ENCODE measurements at regions not wholly inside any gene's neighbourhood (a gene's known extent, or its start where the extent isn't known, plus 50 kb on each side); places are given as distances from the start of the nearest gene placed in this dataset.
A peak's percentile ranks its signal among the peaks of the same experiment; 100 is the strongest.

DNA sequence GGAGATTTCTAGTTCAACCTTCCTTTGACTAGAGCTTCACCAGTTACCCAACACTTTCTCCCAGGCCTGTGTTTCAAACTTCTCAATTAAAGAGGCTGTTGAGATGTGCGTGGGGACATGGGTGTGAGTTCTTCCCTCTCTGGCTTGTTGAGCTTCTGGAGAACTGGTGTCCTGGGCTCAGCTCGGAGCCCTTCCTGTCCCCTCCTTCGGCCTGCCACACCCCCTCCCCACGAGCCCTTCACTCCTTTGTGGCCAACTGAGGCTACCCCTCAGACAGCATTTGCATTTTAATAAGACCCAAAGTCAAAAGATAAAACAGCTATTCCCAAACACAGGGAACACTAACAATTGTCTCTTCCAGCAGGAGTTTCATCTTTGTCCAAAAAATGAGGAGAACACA is 123.3 kb upstream of the MLN start:
- DNase-seq, result no peak
- H3K4me3 Mint-ChIP-seq, result no peak overlapping the region
- ChIA-PET POLR2A (ENCODE audit: partially characterized antibody) (interaction anchor here (1.2 kb wide), 1 partner anchor 41 kb away, joined by 4 read pairs; no protein-coding TSS in a partner anchor), CTCF (ENCODE audit: partially characterized antibody) (interaction anchor here (1.6 kb wide), 1 partner anchor 32 kb away, joined by 3 read pairs; no protein-coding TSS in a partner anchor)
- H3K9me3 Mint-ChIP-seq, result no peaks in the 10 kb centered on the region
- H3K4me1 Mint-ChIP-seq, result peaks cover 4 to 20% (median 7%) of the 10 kb centered on the region in 4 donors
- H3K27ac Mint-ChIP-seq, result no peak overlapping the region
- H3K27me3 Mint-ChIP-seq, result no peaks in the 10 kb centered on the region
- peaks cover 6% of the 10 kb centered on the region for H3K4me1 ChIP-seq (ENCODE audit: insufficient read depth, low read length)
- intact Hi-C loops (cut with micrococcal nuclease), result no loop called here
- H3K36me3 Mint-ChIP-seq, result no peaks in the 10 kb centered on the region
- H3K27me3 ChIP-seq (ENCODE audit: insufficient read depth, low read length), result no peaks in the 10 kb centered on the region
- H3K27ac ChIP-seq (ENCODE audit: low read depth, low read length), result no peak overlapping the region
- H3K9me3 ChIP-seq (ENCODE audit: control insufficient read depth in 1 of 2, low read length in 2 of 2), result no peaks in the 10 kb centered on the region
- no peaks in the 10 kb centered on the region for H3K36me3 ChIP-seq (ENCODE audit: insufficient read depth, low read length)
- no peak overlapping the region for H3K4me3 ChIP-seq (ENCODE audit: low read length in 2 of 2)

DNA sequence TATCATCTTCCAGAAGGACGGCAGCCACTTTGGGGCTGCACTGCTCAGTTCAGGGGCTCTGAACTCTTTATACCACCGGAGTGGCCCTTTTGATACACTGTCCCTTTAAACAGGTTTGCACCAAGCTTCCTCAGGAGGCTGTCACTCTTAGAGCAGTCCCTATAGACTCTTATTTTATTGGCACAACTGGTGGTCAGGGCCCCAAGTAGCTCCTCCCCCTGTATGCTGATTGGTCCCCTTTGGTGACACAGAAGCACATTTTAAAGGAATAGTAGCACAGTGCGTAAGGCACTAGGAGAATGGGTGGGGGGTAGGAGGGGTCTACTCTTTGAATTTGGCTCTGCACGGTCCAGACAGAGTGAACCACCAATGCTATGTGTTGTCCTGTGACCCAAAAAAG is 122.6 kb upstream of the MLN start:
- no peaks in the 10 kb centered on the region for H3K36me3 Mint-ChIP-seq
- CTCF ChIA-PET (ENCODE audit: partially characterized antibody), result interaction anchor here (1.6 kb wide), 1 partner anchor 32 kb away, joined by 3 read pairs; no protein-coding TSS in a partner anchor
- no peak for DNase-seq
- no peak overlapping the region for H3K4me3 Mint-ChIP-seq
- H3K4me1 Mint-ChIP-seq, result peaks cover 4 to 24% (median 9%) of the 10 kb centered on the region in 4 donors
- no peaks in the 10 kb centered on the region for H3K27me3 Mint-ChIP-seq
- H3K27ac ChIP-seq (ENCODE audit: low read depth, low read length), result no peak overlapping the region
- H3K27ac Mint-ChIP-seq, result no peak overlapping the region
- intact Hi-C loops (cut with micrococcal nuclease), result no loop called here
- no peaks in the 10 kb centered on the region for H3K9me3 ChIP-seq (ENCODE audit: control insufficient read depth in 1 of 2, low read length in 2 of 2)
- H3K9me3 Mint-ChIP-seq, result no peaks in the 10 kb centered on the region
- H3K36me3 ChIP-seq (ENCODE audit: insufficient read depth, low read length), result no peaks in the 10 kb centered on the region
- POLR2A ChIA-PET (ENCODE audit: partially characterized antibody), result no interaction called here
- peaks cover 6% of the 10 kb centered on the region for H3K4me1 ChIP-seq (ENCODE audit: insufficient read depth, low read length)
- H3K4me3 ChIP-seq (ENCODE audit: low read length in 2 of 2), result no peak overlapping the region
- no peaks in the 10 kb centered on the region for H3K27me3 ChIP-seq (ENCODE audit: insufficient read depth, low read length)

DNA sequence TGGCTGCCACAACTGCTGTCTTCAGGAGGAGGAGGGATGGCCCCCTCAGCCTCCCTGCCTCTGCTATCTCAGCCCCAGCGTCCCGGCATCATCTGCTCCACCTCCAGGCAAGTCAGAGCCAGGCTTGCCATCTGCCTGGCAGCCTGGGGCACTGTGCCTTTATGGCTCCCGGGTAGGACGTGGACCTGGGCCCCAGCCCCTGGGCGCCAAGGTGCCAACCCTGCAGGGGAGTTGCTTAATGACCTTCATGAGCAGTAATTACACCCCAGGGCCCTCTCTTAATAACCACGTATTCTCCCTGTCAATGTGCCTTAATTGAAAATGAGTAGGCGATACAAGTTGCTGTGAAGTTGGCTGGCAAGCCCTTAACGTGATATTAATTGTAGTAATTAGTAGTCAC is 122.1 kb upstream of the MLN start:
- Mint-ChIP-seq H3K4me3 (no peak overlapping the region), H3K36me3 (no peaks in the 10 kb centered on the region), H3K4me1 (peaks cover 4 to 28% (median 10%) of the 10 kb centered on the region in 4 donors), H3K27me3 (no peaks in the 10 kb centered on the region), H3K27ac (peak overlapping the region in 1 of 7 donors; percentile 14), H3K9me3 (no peaks in the 10 kb centered on the region)
- Histone ChIP-seq H3K27ac (ENCODE audit: low read depth, low read length) (no peak overlapping the region), H3K4me1 (ENCODE audit: insufficient read depth, low read length) (peaks cover 6% of the 10 kb centered on the region), H3K27me3 (ENCODE audit: insufficient read depth, low read length) (no peaks in the 10 kb centered on the region), H3K9me3 (ENCODE audit: control insufficient read depth in 1 of 2, low read length in 2 of 2) (no peaks in the 10 kb centered on the region), H3K36me3 (ENCODE audit: insufficient read depth, low read length) (no peaks in the 10 kb centered on the region), H3K4me3 (ENCODE audit: low read length in 2 of 2) (no peak overlapping the region)
- CTCF ChIA-PET (ENCODE audit: partially characterized antibody), result no interaction called here
- peak in 1 of 5 donors; percentile 29 for DNase-seq
- intact Hi-C loops (cut with micrococcal nuclease), result no loop called here
- POLR2A ChIA-PET (ENCODE audit: partially characterized antibody), result no interaction called here

DNA sequence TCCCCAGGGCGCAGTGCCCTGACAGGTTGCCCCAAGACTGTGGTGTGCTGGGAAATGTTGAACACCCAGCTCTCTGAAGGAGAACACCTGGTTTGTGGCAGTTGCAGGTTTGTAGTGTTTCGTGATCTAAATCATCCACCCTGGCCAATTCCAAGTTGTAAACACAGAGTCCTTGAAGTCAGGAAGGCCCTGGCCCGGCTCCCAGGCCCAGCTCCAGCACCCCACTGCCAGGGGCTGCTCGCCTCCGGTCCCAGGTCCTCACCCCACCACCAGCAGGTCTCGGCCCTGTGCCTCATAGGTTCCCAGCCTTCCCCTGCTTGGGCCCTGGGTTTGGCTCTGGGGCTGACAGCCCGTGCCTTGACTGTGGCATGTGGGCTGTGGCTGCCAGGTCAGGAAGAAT is 121.4 kb upstream of the MLN start:
- H3K27ac Mint-ChIP-seq, result no peak overlapping the region
- DNase-seq, result peak in 1 of 5 donors; percentile 17
- no peaks in the 10 kb centered on the region for H3K36me3 Mint-ChIP-seq
- Histone ChIP-seq H3K27me3 (ENCODE audit: insufficient read depth, low read length) (no peaks in the 10 kb centered on the region), H3K4me1 (ENCODE audit: insufficient read depth, low read length) (peaks cover 6% of the 10 kb centered on the region), H3K27ac (ENCODE audit: low read depth, low read length) (no peak overlapping the region), H3K4me3 (ENCODE audit: low read length in 2 of 2) (no peak overlapping the region), H3K36me3 (ENCODE audit: insufficient read depth, low read length) (no peaks in the 10 kb centered on the region), H3K9me3 (ENCODE audit: control insufficient read depth in 1 of 2, low read length in 2 of 2) (no peaks in the 10 kb centered on the region)
- H3K4me1 Mint-ChIP-seq, result peaks cover 4 to 28% (median 10%) of the 10 kb centered on the region in 4 donors
- ChIA-PET CTCF (ENCODE audit: partially characterized antibody) (interaction anchor here (0.8 kb wide), 1 partner anchor 154 kb away, joined by 3 read pairs; no protein-coding TSS in a partner anchor), POLR2A (ENCODE audit: partially characterized antibody) (interaction anchor here (1.1 kb wide), 1 partner anchor 10 kb away, joined by 3 read pairs; no protein-coding TSS in a partner anchor)
- intact Hi-C loops (cut with micrococcal nuclease), result no loop called here
- H3K9me3 Mint-ChIP-seq, result no peaks in the 10 kb centered on the region
- H3K4me3 Mint-ChIP-seq, result no peak overlapping the region
- H3K27me3 Mint-ChIP-seq, result no peaks in the 10 kb centered on the region

DNA sequence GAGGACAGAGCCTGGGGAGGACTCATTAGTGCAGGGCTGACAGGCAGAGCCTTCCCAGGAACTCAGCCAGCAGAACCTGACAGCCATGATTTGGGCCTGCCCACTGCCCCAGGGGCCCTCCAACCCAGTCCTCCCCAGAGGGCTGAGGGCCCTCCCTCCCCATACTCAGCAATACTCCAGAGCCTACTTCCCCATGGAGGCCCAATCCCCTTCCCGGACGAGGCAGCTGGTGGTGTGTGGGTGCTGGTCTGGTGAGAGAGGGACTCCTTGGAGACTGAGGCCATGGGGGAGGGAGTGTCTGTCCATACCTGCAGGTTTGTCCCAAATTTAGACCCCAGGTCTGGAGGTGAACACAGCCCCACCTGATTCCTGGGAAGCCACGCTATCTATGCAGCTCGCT is 120.9 kb upstream of the MLN start:
- H3K4me1 ChIP-seq (ENCODE audit: insufficient read depth, low read length), result peaks cover 6% of the 10 kb centered on the region
- H3K36me3 ChIP-seq (ENCODE audit: insufficient read depth, low read length), result no peaks in the 10 kb centered on the region
- Mint-ChIP-seq H3K27ac (no peak overlapping the region), H3K27me3 (no peaks in the 10 kb centered on the region), H3K4me3 (no peak overlapping the region), H3K36me3 (no peaks in the 10 kb centered on the region), H3K9me3 (no peaks in the 10 kb centered on the region), H3K4me1 (peaks cover 4 to 28% (median 10%) of the 10 kb centered on the region in 4 donors)
- DNase-seq, result peak in 1 of 5 donors; percentile 9
- no peaks in the 10 kb centered on the region for H3K9me3 ChIP-seq (ENCODE audit: control insufficient read depth in 1 of 2, low read length in 2 of 2)
- H3K27ac ChIP-seq (ENCODE audit: low read depth, low read length), result no peak overlapping the region
- H3K27me3 ChIP-seq (ENCODE audit: insufficient read depth, low read length), result no peaks in the 10 kb centered on the region
- POLR2A ChIA-PET (ENCODE audit: partially characterized antibody), result interaction anchor here (1.1 kb wide), 1 partner anchor 10 kb away, joined by 3 read pairs; no protein-coding TSS in a partner anchor
- H3K4me3 ChIP-seq (ENCODE audit: low read length in 2 of 2), result no peak overlapping the region
- CTCF ChIA-PET (ENCODE audit: partially characterized antibody), result interaction anchor here (0.8 kb wide), 1 partner anchor 154 kb away, joined by 3 read pairs; no protein-coding TSS in a partner anchor
- intact Hi-C loops (cut with micrococcal nuclease), result no loop called here

DNA sequence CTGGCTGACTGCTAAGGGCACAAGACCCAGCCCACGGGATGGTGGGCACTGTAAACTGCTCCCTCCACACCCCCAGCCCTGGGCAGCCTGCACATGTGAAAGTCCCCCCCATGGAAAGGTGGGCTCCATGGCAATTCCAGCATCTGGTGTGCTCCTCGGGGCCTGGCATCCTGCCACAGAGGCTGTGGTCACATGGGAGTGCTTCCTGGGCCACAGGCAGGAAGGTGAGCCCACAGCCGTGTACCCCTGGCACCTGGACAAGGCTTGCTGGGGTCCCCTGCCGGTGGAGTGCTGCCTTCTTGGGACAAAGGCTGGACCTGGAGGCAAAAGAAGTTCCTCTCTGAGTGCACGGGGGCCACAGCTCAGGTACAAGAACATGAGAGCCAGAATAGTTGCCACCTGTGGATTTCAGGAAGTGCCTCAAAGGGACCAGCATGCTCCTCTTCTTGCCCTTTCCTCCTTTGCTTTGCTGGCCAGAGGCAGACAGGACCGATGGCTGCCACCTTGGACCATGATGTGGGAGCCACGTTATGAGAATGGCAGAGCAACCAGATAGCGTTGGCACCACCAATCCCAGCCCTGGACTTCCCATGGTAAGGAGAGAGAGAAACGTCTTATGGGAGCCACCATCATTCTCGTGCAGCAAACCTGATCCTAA is 120.2 kb upstream of the MLN start:
- H3K9me3 Mint-ChIP-seq, result no peaks in the 10 kb centered on the region
- H3K4me3 ChIP-seq (ENCODE audit: low read length in 2 of 2), result no peak overlapping the region
- no peak overlapping the region for H3K4me3 Mint-ChIP-seq
- H3K4me1 Mint-ChIP-seq, result peaks cover 4 to 28% (median 10%) of the 10 kb centered on the region in 4 donors
- DNase-seq, result peak; percentile 4 to 38 (median 11)
- intact Hi-C loops (cut with micrococcal nuclease), result no loop called here
- H3K27me3 Mint-ChIP-seq, result no peaks in the 10 kb centered on the region
- H3K27ac Mint-ChIP-seq, result peak overlapping the region in 1 of 7 donors; percentile 48
- H3K4me1 ChIP-seq (ENCODE audit: insufficient read depth, low read length), result peaks cover 6% of the 10 kb centered on the region
- ChIA-PET CTCF (ENCODE audit: partially characterized antibody) (no interaction called here), POLR2A (ENCODE audit: partially characterized antibody) (no interaction called here)
- no peaks in the 10 kb centered on the region for H3K36me3 Mint-ChIP-seq
- no peaks in the 10 kb centered on the region for H3K36me3 ChIP-seq (ENCODE audit: insufficient read depth, low read length)
- no peak overlapping the region for H3K27ac ChIP-seq (ENCODE audit: low read depth, low read length)
- H3K9me3 ChIP-seq (ENCODE audit: control insufficient read depth in 1 of 2, low read length in 2 of 2), result no peaks in the 10 kb centered on the region
- no peaks in the 10 kb centered on the region for H3K27me3 ChIP-seq (ENCODE audit: insufficient read depth, low read length)

DNA sequence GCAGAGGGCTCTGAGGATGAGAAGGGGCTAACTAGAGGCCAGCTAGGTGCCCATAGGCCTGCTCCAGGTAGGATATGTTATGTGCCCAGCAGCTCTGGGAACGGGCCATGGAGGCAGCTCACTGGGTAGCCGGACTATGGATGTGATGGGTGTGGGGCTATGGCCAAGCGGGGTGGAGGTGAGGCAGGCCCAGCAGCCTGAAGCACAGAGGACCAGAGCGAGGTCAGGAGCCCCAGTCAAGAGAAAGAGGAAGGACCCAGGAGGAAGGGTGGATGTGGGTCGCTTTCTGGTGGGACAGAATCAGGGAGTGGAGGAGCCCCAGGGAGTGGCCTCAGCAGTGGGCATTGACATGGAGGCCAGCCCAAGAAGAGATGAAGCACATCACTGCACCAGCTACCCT is 117.9 kb upstream of the MLN start:
- no peak for DNase-seq
- no peak overlapping the region for H3K27ac ChIP-seq (ENCODE audit: low read depth, low read length)
- no peak overlapping the region for H3K4me3 ChIP-seq (ENCODE audit: low read length in 2 of 2)
- no peaks in the 10 kb centered on the region for H3K36me3 Mint-ChIP-seq
- peaks cover 4 to 28% (median 10%) of the 10 kb centered on the region in 4 donors for H3K4me1 Mint-ChIP-seq
- no peaks in the 10 kb centered on the region for H3K9me3 Mint-ChIP-seq
- H3K27ac Mint-ChIP-seq, result peak overlapping the region in 2 of 7 donors; percentile 38 to 67
- CTCF ChIA-PET (ENCODE audit: partially characterized antibody), result no interaction called here
- POLR2A ChIA-PET (ENCODE audit: partially characterized antibody), result interaction anchor here (0.6 kb wide), 1 partner anchor 134 kb away, joined by 3 read pairs; no protein-coding TSS in a partner anchor
- H3K9me3 ChIP-seq (ENCODE audit: control insufficient read depth in 1 of 2, low read length in 2 of 2), result no peaks in the 10 kb centered on the region
- intact Hi-C loops (cut with micrococcal nuclease), result no loop called here
- no peaks in the 10 kb centered on the region for H3K27me3 Mint-ChIP-seq
- no peak overlapping the region for H3K4me3 Mint-ChIP-seq
- H3K27me3 ChIP-seq (ENCODE audit: insufficient read depth, low read length), result no peaks in the 10 kb centered on the region
- no peaks in the 10 kb centered on the region for H3K36me3 ChIP-seq (ENCODE audit: insufficient read depth, low read length)
- H3K4me1 ChIP-seq (ENCODE audit: insufficient read depth, low read length), result peaks cover 6% of the 10 kb centered on the region
